Liver (tissue), 8 donors: ENCODE measurements at regions not wholly inside any gene's neighbourhood (a gene's known extent, or its start where the extent isn't known, plus 50 kb on each side); places are given as distances from the start of the nearest gene placed in this dataset.
"Not testable (repeated sequence)": the region's sequence is repeated elsewhere in the genome, so short reads cannot be mapped to it uniquely, and the experiment has no call there.

Experiments used
- DNase-seq: peaks from one replicate; pipeline ENCODE4 v3.0.0-alpha.2; 2017; ENCODE audit warnings: low spot score
- H3K27ac ChIP-seq, 2 donors: one replicate each; pipeline ENCODE4 v1.7.0; 2013; ENCODE audit warnings: inconsistent platforms in 2 of 2, low read length in 2 of 2, control low read depth in 1 of 2, low read depth in 1 of 2, mild to moderate bottlenecking in 1 of 2
- H3K27me3 ChIP-seq, 4 donors: one replicate each; pipeline versions ENCODE4 v1.6.1 to v1.7.0; 2013; ENCODE audit warnings: low read length in 3 of 4, inconsistent platforms in 1 of 4, mild to moderate bottlenecking in 1 of 4, moderate library complexity in 1 of 4; ENCODE audit not compliant: control insufficient read depth in 4 of 4, insufficient read depth in 4 of 4
- H3K36me3 ChIP-seq, 4 donors: one replicate each; pipeline versions ENCODE4 v1.6.1 to v1.7.0; 2013; ENCODE audit warnings: low read length in 3 of 4, mild to moderate bottlenecking in 3 of 4, low read depth in 1 of 4, moderate library complexity in 1 of 4; ENCODE audit not compliant: control insufficient read depth in 4 of 4, insufficient read depth in 3 of 4
- H3K4me1 ChIP-seq, 4 donors: one replicate each; pipeline versions ENCODE4 v1.6.1 to v1.7.0; 2013; ENCODE audit warnings: low read length in 3 of 4, mild to moderate bottlenecking in 3 of 4, moderate library complexity in 1 of 4; ENCODE audit not compliant: control insufficient read depth in 4 of 4, insufficient read depth in 4 of 4
- H3K4me3 ChIP-seq, 3 donors: one replicate each; pipeline versions ENCODE4 v1.6.1 to v1.7.0; 2013; ENCODE audit warnings: low read length in 3 of 3, control low read depth in 1 of 3, low read depth in 1 of 3, mild to moderate bottlenecking in 1 of 3
- H3K9ac ChIP-seq, 2 donors: one replicate each; pipeline ENCODE4 v1.7.0; 2013; ENCODE audit warnings: low read length in 2 of 2, mild to moderate bottlenecking in 2 of 2, moderate library complexity in 2 of 2, control low read depth in 1 of 2, low read depth in 1 of 2
- H3K9me3 ChIP-seq, 4 donors: one replicate each; pipeline versions ENCODE4 v1.6.1 to v1.7.0; 2013; ENCODE audit warnings: low read length in 3 of 4; ENCODE audit not compliant: control insufficient read depth in 4 of 4
- EGR1 ChIP-seq, 2 donors: IDR thresholded peaks; 2 replicates each; pipeline ENCODE4 v1.6.1; 2016 to 2018; ENCODE audit warnings: antibody characterized with exemption in 2 of 2, low read depth in 2 of 2
- FOXA1 ChIP-seq: IDR thresholded peaks from 2 replicates; pipeline ENCODE4 v1.6.1; 2016; ENCODE audit warnings: antibody characterized with exemption
- FOXA2 ChIP-seq: IDR thresholded peaks from 2 replicates; pipeline ENCODE4 v1.6.1; 2016; ENCODE audit warnings: antibody characterized with exemption
- GABPA ChIP-seq, 2 donors: IDR thresholded peaks in 1 of 2; conservative IDR thresholded peaks in 1 of 2; 2 replicates each; pipeline ENCODE4 v1.6.1; 2016; ENCODE audit warnings: antibody characterized with exemption in 2 of 2, mild to moderate bottlenecking in 1 of 2, moderate library complexity in 1 of 2
- HNF4A ChIP-seq, 2 donors: conservative IDR thresholded peaks; 2 replicates each; pipeline ENCODE4 v1.6.1; 2016; ENCODE audit warnings: antibody characterized with exemption in 2 of 2, mild to moderate bottlenecking in 2 of 2
- HNF4G ChIP-seq: IDR thresholded peaks from 2 replicates; pipeline ENCODE4 v1.6.1; 2016; ENCODE audit warnings: antibody characterized with exemption
- JUND ChIP-seq, 2 donors: IDR thresholded peaks; 2 replicates each; pipeline ENCODE4 v1.6.1; 2016; ENCODE audit warnings: antibody characterized with exemption in 2 of 2
- NR2F2 ChIP-seq: IDR thresholded peaks from 2 replicates; pipeline ENCODE4 v1.6.1; 2016; ENCODE audit warnings: antibody characterized with exemption
- RAD21 ChIP-seq, 2 donors: IDR thresholded peaks; 2 replicates each; pipeline ENCODE4 v1.6.1; 2016; ENCODE audit warnings: antibody characterized with exemption in 2 of 2, mild to moderate bottlenecking in 2 of 2
- RXRA ChIP-seq, 2 donors: IDR thresholded peaks; 2 replicates each; pipeline ENCODE4 v1.6.1; 2017 to 2018; ENCODE audit warnings: antibody characterized with exemption in 2 of 2, mild to moderate bottlenecking in 1 of 2
- SP1 ChIP-seq: IDR thresholded peaks from 2 replicates; pipeline ENCODE4 v1.6.1; 2018; ENCODE audit warnings: antibody characterized with exemption, mild to moderate bottlenecking
- TAF1 ChIP-seq: conservative IDR thresholded peaks from 2 replicates; pipeline ENCODE4 v1.6.1; 2016; ENCODE audit warnings: antibody characterized with exemption, mild to moderate bottlenecking
- YY1 ChIP-seq: IDR thresholded peaks from 2 replicates; pipeline ENCODE4 v1.6.1; 2016; ENCODE audit warnings: antibody characterized with exemption, mild to moderate bottlenecking
- WGBS: extraction: QIAGEN DNeasy Blood & Tissue Kit; methylation state at CpG from one replicate; pipeline ENCODE4 v1.1.7; 2013; 5-methylcytosine and 5-hydroxymethylcytosine counted together
- TF ChIP-seq, protein P1 (sequence below): IDR thresholded peaks from 2 replicates; pipeline ENCODE4 v1.6.1; 2016; ENCODE audit warnings: antibody characterized with exemption
- TF ChIP-seq, protein P2 (sequence below): IDR thresholded peaks from 2 replicates; pipeline ENCODE4 v1.6.1; 2016; ENCODE audit warnings: antibody characterized with exemption
- TF ChIP-seq, protein P3 (sequence below): IDR thresholded peaks from 2 replicates; pipeline ENCODE4 v1.6.1; 2016; ENCODE audit warnings: antibody characterized with exemption, mild to moderate bottlenecking
- TF ChIP-seq, protein P4 (sequence below): IDR thresholded peaks from 2 replicates; pipeline ENCODE4 v1.6.1; 2016; ENCODE audit warnings: antibody characterized with exemption
- TF ChIP-seq, protein P5 (sequence below): fragments of 150-350 bp; IDR thresholded peaks from 2 replicates; pipeline ENCODE4 v1.5.1; 2017; ENCODE audit warnings: improper control_type of control experiment, low read depth, low read length; ENCODE audit not compliant: missing input control
- donor health status: healthy.
- donor health status: healthy.
- donor health status: healthy.
- donor health status: healthy.
- donor health status: healthy.

DNA sequence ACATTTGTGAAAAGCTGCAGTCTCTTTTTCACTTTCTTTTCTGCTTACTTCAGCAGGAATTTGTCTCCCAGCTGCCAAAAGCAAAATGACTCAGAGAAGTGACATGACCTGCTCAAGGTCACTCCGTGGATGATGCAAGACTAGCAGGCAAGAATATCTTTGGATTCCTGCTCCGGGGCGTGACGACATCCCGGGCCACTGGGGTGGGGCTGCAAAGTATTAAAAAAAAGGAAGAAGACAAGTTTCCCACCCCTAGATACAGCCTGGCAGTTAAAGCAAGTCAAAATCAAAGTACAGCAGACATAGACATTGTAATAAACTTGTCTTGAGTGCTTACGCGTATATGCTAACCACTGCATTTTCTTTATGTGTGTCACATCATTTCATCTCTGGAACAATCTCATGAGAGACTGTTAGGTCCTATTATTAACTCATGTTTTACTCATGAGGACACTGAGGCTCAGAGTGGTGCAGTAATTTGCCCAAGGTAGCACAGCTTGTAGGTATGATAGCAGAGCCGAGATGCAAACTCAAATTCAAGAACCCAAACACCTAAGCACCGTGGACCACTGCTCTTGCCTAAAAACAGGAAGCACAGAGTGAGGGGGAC, 485.2 kb upstream of the PROK2 start (continued):
- TF ChIP-seq YY1, result peak; percentile 38
- TF ChIP-seq RXRA (IDR thresholded peaks at IDR 0.05), result peak; percentile 87 to 90
- peak; percentile 80 for TF ChIP-seq SP1
- TF ChIP-seq, protein P1, sequence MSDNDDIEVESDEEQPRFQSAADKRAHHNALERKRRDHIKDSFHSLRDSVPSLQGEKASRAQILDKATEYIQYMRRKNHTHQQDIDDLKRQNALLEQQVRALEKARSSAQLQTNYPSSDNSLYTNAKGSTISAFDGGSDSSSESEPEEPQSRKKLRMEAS, result peak; percentile 84

DNA sequence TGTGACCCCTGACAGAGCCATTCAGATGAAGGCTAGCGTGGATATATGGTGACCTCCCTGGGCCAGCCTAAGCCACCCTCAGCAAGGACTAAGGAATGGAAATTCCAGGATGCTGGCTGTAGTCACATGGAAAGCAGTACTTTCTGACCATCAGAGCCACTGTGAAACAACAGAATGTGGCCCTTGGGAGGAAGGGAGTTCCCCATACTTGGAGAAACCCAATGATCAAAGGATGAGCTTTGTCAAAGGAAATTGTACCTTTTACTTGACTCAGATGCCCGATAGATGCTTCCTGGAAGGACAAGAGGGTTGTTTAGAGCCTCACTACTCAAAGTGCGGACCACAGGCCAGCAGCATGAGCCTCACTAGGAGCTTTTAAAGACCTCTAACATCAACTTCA, 484.5 kb upstream of the PROK2 start:
- TF ChIP-seq FOXA2, result no peak
- no peak for TF ChIP-seq EGR1 (IDR thresholded peaks at IDR 0.05; ENCODE audit: low read depth in 2 of 2)
- TF ChIP-seq, protein P2, sequence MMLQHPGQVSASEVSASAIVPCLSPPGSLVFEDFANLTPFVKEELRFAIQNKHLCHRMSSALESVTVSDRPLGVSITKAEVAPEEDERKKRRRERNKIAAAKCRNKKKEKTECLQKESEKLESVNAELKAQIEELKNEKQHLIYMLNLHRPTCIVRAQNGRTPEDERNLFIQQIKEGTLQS, result no peak
- no peak for TF ChIP-seq TAF1
- TF ChIP-seq, protein P3, sequence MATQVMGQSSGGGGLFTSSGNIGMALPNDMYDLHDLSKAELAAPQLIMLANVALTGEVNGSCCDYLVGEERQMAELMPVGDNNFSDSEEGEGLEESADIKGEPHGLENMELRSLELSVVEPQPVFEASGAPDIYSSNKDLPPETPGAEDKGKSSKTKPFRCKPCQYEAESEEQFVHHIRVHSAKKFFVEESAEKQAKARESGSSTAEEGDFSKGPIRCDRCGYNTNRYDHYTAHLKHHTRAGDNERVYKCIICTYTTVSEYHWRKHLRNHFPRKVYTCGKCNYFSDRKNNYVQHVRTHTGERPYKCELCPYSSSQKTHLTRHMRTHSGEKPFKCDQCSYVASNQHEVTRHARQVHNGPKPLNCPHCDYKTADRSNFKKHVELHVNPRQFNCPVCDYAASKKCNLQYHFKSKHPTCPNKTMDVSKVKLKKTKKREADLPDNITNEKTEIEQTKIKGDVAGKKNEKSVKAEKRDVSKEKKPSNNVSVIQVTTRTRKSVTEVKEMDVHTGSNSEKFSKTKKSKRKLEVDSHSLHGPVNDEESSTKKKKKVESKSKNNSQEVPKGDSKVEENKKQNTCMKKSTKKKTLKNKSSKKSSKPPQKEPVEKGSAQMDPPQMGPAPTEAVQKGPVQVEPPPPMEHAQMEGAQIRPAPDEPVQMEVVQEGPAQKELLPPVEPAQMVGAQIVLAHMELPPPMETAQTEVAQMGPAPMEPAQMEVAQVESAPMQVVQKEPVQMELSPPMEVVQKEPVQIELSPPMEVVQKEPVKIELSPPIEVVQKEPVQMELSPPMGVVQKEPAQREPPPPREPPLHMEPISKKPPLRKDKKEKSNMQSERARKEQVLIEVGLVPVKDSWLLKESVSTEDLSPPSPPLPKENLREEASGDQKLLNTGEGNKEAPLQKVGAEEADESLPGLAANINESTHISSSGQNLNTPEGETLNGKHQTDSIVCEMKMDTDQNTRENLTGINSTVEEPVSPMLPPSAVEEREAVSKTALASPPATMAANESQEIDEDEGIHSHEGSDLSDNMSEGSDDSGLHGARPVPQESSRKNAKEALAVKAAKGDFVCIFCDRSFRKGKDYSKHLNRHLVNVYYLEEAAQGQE, result no peak
- no peak for TF ChIP-seq JUND (IDR thresholded peaks at IDR 0.05)
- TF ChIP-seq YY1, result no peak
- no peak for TF ChIP-seq HNF4A (conservative IDR thresholded peaks at IDR 0.05)
- no peak for TF ChIP-seq FOXA1
- TF ChIP-seq RAD21 (IDR thresholded peaks at IDR 0.05), result no peak
- TF ChIP-seq, protein P4, sequence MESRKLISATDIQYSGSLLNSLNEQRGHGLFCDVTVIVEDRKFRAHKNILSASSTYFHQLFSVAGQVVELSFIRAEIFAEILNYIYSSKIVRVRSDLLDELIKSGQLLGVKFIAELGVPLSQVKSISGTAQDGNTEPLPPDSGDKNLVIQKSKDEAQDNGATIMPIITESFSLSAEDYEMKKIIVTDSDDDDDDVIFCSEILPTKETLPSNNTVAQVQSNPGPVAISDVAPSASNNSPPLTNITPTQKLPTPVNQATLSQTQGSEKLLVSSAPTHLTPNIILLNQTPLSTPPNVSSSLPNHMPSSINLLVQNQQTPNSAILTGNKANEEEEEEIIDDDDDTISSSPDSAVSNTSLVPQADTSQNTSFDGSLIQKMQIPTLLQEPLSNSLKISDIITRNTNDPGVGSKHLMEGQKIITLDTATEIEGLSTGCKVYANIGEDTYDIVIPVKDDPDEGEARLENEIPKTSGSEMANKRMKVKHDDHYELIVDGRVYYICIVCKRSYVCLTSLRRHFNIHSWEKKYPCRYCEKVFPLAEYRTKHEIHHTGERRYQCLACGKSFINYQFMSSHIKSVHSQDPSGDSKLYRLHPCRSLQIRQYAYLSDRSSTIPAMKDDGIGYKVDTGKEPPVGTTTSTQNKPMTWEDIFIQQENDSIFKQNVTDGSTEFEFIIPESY, result no peak
- TF ChIP-seq GABPA (IDR thresholded peaks at IDR 0.05 in 1 of 2, conservative IDR thresholded peaks at IDR 0.05 in 1 of 2), result no peak
- TF ChIP-seq, protein P5, sequence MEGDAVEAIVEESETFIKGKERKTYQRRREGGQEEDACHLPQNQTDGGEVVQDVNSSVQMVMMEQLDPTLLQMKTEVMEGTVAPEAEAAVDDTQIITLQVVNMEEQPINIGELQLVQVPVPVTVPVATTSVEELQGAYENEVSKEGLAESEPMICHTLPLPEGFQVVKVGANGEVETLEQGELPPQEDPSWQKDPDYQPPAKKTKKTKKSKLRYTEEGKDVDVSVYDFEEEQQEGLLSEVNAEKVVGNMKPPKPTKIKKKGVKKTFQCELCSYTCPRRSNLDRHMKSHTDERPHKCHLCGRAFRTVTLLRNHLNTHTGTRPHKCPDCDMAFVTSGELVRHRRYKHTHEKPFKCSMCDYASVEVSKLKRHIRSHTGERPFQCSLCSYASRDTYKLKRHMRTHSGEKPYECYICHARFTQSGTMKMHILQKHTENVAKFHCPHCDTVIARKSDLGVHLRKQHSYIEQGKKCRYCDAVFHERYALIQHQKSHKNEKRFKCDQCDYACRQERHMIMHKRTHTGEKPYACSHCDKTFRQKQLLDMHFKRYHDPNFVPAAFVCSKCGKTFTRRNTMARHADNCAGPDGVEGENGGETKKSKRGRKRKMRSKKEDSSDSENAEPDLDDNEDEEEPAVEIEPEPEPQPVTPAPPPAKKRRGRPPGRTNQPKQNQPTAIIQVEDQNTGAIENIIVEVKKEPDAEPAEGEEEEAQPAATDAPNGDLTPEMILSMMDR, result no peak
- TF ChIP-seq HNF4G, result no peak
- TF ChIP-seq, protein P1, result no peak
- TF ChIP-seq NR2F2, result no peak
- no peak for TF ChIP-seq RXRA (IDR thresholded peaks at IDR 0.05)
- TF ChIP-seq SP1, result no peak
- no peaks in the 10 kb centered on the region for H3K9me3 ChIP-seq
- peaks cover 6 to 37% (median 27%) of the 10 kb centered on the region in 4 donors for H3K4me1 ChIP-seq
- H3K36me3 ChIP-seq, result no peaks in the 10 kb centered on the region
- no peaks in the 10 kb centered on the region for H3K27me3 ChIP-seq
- H3K9ac ChIP-seq, result peak overlapping the region in 1 of 2 donors; percentile 49
- no peak for DNase-seq
- H3K4me3 ChIP-seq, result no peak overlapping the region
- H3K27ac ChIP-seq, result peak overlapping the region; percentile 77 to 95
- 92% methylated on average over 3 of the region's 3 CpGs for WGBS

DNA sequence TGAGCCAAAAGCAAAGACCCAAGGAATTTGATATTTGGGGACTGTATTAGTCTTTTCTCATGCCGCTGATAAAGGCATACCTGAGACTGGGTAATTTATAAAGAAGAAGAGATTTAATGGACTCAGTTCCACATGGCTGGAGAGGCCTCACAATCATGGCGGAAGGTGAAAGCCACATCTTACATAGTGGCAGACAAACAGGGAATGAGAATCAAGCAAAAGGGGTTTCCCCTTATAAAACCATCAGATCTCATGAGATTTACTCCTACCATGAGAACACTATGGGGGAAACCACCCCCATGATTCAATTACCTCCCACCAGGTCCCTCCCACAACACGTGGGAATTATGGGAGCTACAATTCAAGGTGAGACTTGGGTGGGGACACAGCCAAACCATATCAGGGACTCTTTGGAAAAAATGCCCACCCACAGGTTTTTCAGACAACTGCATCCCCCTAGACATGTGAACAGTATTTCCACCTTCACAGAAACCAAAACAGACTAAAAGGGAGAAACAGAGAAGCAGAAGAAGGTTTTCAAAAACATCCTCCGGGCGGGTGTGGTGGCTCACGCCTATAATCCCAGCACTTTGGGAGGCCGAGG, 482.1 kb upstream of the PROK2 start:
- H3K9me3 ChIP-seq, H3K36me3 ChIP-seq, H3K9ac ChIP-seq, H3K27ac ChIP-seq, H3K4me3 ChIP-seq, DNase-seq, H3K27me3 ChIP-seq: not testable (repeated sequence)
- WGBS, result 90% methylated on average over 7 of the region's 7 CpGs
- H3K4me1 ChIP-seq, result peaks cover 8 to 43% (median 30%) of the 10 kb centered on the region in 4 donors
